ENCODE measurements at regions not wholly inside any gene's neighbourhood (a gene's known extent, or its start where the extent isn't known, plus 50 kb on each side); places are given as distances from the start of the nearest gene placed in this dataset.
"Not testable (repeated sequence)": the region's sequence is repeated elsewhere in the genome, so short reads cannot be mapped to it uniquely, and the experiment has no call there.

DNA sequence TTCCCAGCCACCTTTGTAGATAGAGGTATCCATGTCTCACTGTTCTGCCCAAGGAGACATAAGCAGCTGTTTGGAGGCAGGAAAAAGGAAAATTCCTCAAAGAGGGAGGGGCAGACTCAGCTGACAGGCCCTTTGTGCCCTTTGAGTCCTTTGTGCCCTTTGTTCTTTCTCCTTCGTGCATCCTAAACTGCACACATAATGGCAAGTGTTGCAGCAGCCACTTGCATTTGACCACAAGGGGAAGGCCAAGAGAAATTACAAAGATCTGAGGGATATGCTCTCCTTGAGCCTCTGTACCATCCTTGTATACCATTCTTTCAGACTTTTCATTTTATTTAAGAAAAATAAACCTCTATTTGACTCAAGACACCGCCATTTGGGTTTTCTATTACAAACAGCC is 71.8 kb upstream of the PKN2 start:
- DNase-seq, result no peak

DNA sequence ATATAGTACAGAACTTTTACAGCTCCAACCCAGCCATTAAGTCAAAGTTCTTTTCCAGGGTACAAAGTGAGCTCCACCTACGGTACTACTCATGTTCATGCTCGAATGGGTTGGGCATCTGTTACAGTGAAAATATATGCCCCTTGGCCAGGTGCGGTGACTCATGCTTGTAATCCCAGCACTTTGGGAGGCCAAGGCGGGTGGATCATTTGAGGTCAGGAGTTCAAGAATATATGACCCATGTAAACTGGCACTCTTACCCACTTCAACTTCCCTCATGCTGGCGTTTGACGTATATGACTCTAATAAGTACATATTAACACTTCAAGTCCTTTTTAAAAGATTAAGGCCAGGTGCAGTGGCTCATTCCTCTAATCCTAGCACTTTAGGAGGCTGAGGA is 71.3 kb upstream of the PKN2 start:
- no peak for DNase-seq

DNA sequence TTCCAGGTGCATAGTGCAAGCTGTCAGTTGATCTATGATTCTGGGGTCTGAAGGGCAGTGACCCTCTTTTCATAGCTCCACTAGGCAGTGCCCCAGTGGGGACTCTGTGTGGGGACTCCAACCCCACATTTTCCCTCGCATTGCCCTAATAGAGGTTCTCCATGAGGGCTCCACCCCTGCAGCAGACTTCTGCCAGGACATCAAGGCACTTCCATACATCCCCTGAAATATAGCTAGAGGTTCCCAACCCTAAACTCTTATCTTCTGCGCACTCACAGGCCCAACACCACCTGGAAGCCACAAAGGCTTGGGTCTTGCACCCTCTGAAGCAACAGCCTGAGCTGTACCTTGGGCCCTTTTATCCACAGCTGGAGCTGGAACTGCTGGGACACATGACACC is 65.7 kb upstream of the PKN2 start:
- no peak for DNase-seq

DNA sequence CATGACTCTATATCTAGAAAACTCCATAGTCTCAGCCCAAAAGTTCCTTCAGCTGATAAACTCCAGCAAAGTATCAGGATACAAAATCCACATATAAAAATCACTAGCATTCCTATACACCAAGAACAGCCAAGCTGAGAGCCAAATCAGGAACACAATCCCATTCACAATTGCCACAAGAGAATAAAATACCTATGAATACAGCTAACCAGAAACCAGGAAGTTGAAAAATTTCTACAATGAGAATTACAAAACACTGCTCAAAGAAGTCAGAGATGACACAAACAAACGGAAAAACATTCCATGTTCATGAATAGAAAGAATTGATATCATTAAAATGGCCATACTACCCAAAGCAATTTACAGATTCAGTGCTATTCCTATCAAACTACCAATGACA is 61.0 kb upstream of the PKN2 start:
- DNase-seq, result not testable (repeated sequence)

All from HCEC 1CT (cell line).